PC-3 (cell line): ENCODE measurements at regions not wholly inside any gene's neighbourhood (a gene's known extent, or its start where the extent isn't known, plus 50 kb on each side); places are given as distances from the start of the nearest gene placed in this dataset.
"Not testable (repeated sequence)": the region's sequence is repeated elsewhere in the genome, so short reads cannot be mapped to it uniquely, and the experiment has no call there.

Experiments
- ATAC-seq: fragments of 200-7000 bp; cut with Tn5 transposase; 2 replicates; pipeline ENCODE4 v1.9.1; 2020; ENCODE audit warnings: mild to moderate bottlenecking, moderate library complexity
- BruUV-seq: library from RNA; stranded (reverse); fragments of 400-500 nt; replicated peaks from 2 replicates; lab custom pipeline; 2021; lab: Mats Ljungman, UMichigan
- CTCF ChIA-PET: fragments of 300-600 bp; sonication (Branson Sonifier 250); formaldehyde crosslinking; loops from one replicate; lab custom pipeline; 2022; ENCODE audit warnings: antibody characterized with exemption; lab: Charles Lee
- POLR2A ChIA-PET: fragments of 300-600 bp; sonication (Branson Sonifier 250); formaldehyde crosslinking; loops from one replicate; lab custom pipeline; 2022; ENCODE audit warnings: antibody characterized with exemption; ENCODE audit not compliant: unreplicated experiment; lab: Charles Lee
- DNase-seq: peaks from one replicate; pipeline ENCODE4 v3.0.0-alpha.2; 2015
- H2AFZ ChIP-seq: fragments of 300-600 bp; sonication (generic); 2 replicates; pipeline ENCODE4 v1.6.0; 2016; ENCODE audit warnings: antibody characterized with exemption, low read length
- H3F3A ChIP-seq: fragments of 300-600 bp; sonication (generic); one replicate; pipeline ENCODE4 v1.6.0; 2017; ENCODE audit warnings: antibody characterized with exemption, low read length, control low read depth, mild to moderate bottlenecking; ENCODE audit not compliant: unreplicated experiment
- H3K27ac ChIP-seq: fragments of 300-600 bp; sonication (generic); 2 replicates; pipeline ENCODE4 v1.5.1; 2016; ENCODE audit warnings: mild to moderate bottlenecking, low read length
- H3K27me3 ChIP-seq: fragments of 300-600 bp; sonication (generic); 2 replicates; pipeline ENCODE4 v1.6.1; 2016; ENCODE audit warnings: low read length, mixed read lengths
- H3K36me3 ChIP-seq: fragments of 300-600 bp; sonication (generic); 2 replicates; pipeline ENCODE4 v1.6.1; 2016; ENCODE audit warnings: low read depth, mixed run types, low read length, mixed read lengths
- H3K4me1 ChIP-seq: fragments of 300-600 bp; sonication (generic); 2 replicates; pipeline ENCODE4 v1.5.1; 2016; ENCODE audit warnings: low read length; ENCODE audit not compliant: insufficient read depth
- H3K4me2 ChIP-seq: fragments of 300-600 bp; sonication (generic); 2 replicates; pipeline ENCODE4 v1.6.0; 2016; ENCODE audit warnings: low read length
- H3K4me3 ChIP-seq: fragments of 300-600 bp; sonication (generic); 2 replicates; pipeline ENCODE4 v1.5.1; 2016; ENCODE audit warnings: mild to moderate bottlenecking, low read length, mixed read lengths
- H3K79me2 ChIP-seq: fragments of 300-600 bp; sonication (generic); 2 replicates; pipeline ENCODE4 v1.6.1; 2017; ENCODE audit warnings: low read length, mixed read lengths
- H3K9ac ChIP-seq: fragments of 300-600 bp; sonication (generic); 2 replicates; pipeline ENCODE4 v1.6.0; 2016; ENCODE audit warnings: mild to moderate bottlenecking, low read length
- H3K9me2 ChIP-seq: fragments of 300-600 bp; sonication (generic); replicated peaks from 2 replicates; pipeline ENCODE4 v1.6.1; 2016; ENCODE audit warnings: mixed run types, low read length, mixed read lengths
- H3K9me3 ChIP-seq: fragments of 300-600 bp; sonication (generic); 2 replicates; pipeline ENCODE4 v1.6.1; 2016; ENCODE audit warnings: low read length, mixed read lengths
- H4K20me1 ChIP-seq: fragments of 300-600 bp; sonication (generic); 2 replicates; pipeline ENCODE4 v1.6.1; 2016; ENCODE audit warnings: low read length, mixed read lengths
- intact Hi-C: fragments of 100-400 bp; cut with micrococcal nuclease; formaldehyde crosslinking; loops from 2 replicates; pipeline ENCODE4 v1.9.0; 2023

DNA sequence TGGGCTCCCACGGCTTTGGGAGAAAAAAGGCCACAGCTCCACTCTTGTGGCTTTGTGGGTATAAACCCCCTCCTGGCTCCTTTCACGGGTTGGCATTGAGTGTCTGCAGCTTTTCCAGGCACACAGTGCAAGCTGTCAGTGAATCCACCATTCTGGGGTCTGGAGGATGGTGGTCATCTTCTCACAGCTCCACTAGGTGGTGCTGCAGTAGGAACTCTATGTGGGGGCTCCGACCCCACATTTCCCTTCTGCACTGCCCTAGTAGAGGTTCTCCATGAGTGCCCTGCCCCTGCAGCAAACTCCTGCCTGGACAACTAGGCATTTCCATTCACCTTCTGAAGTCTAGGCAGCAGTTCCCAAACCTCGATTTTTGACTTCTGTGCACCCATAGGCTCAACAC is 104.5 kb downstream of the ART5 start:
- H3K27ac ChIP-seq, H3K4me1 ChIP-seq, ATAC-seq, DNase-seq, H3K9me2 ChIP-seq, CTCF ChIA-PET, H2AFZ ChIP-seq, H3K4me2 ChIP-seq, H3K9me3 ChIP-seq, intact Hi-C loops, POLR2A ChIA-PET, H3K27me3 ChIP-seq, H4K20me1 ChIP-seq, H3K36me3 ChIP-seq, H3K9ac ChIP-seq, H3F3A ChIP-seq, H3K79me2 ChIP-seq, BruUV-seq, H3K4me3 ChIP-seq: not testable (repeated sequence)

DNA sequence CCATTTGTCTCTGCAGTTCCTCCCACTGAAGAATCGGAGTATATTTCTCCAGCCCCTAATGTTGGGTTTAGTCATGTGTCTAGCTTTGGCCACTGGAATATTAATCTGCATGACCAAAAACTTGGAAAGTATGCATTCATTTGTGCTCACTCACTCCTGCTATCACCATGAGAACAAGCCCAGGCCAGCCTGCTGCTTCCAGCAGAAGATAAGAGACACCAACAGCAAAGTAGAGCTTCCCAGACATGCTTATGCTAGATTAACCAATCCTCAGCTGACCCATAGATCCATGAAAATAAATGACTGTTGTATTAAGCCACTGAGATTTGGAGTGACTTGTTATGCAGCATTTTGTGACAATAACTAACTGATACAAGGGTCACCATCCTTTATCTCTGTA is 108.8 kb downstream of the ART5 start:
- POLR2A ChIA-PET, CTCF ChIA-PET, BruUV-seq: not testable (repeated sequence)

DNA sequence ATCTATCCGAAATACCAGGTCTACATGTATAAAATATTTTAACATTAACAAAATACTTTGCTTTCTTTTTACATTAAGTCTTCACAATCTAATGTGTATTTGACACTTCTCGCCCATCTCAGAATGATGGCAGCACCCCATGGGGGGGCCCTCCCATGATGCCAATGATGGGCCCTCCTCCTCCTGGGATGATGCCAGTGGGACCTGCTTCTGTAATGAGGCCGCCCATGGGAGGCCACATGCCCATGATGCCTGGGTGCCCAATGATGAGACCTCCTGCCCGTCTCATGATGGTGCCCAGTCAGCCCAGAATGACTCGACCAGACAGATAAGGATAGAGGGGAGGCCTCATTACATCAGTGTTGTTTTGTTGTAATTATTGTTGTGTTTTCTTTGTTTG is 110.5 kb downstream of the ART5 start:
- H2AFZ ChIP-seq, H3K9me3 ChIP-seq, DNase-seq, H3K9me2 ChIP-seq, H3K4me2 ChIP-seq, BruUV-seq, H3K4me3 ChIP-seq, H4K20me1 ChIP-seq, H3K9ac ChIP-seq, H3K79me2 ChIP-seq, ATAC-seq, H3K27ac ChIP-seq, POLR2A ChIA-PET, H3F3A ChIP-seq, intact Hi-C loops, H3K36me3 ChIP-seq, CTCF ChIA-PET, H3K4me1 ChIP-seq, H3K27me3 ChIP-seq: not testable (repeated sequence)

More for the DNA sequence above, 108.8 kb downstream of the ART5 start:
- intact Hi-C loops, H2AFZ ChIP-seq, ATAC-seq, H3K27ac ChIP-seq, H3K9ac ChIP-seq, H3K4me3 ChIP-seq, H3K4me1 ChIP-seq, H3K9me2 ChIP-seq, DNase-seq, H3K27me3 ChIP-seq, H3K4me2 ChIP-seq, H3F3A ChIP-seq, H4K20me1 ChIP-seq, H3K79me2 ChIP-seq, H3K9me3 ChIP-seq, H3K36me3 ChIP-seq: not testable (repeated sequence)

DNA sequence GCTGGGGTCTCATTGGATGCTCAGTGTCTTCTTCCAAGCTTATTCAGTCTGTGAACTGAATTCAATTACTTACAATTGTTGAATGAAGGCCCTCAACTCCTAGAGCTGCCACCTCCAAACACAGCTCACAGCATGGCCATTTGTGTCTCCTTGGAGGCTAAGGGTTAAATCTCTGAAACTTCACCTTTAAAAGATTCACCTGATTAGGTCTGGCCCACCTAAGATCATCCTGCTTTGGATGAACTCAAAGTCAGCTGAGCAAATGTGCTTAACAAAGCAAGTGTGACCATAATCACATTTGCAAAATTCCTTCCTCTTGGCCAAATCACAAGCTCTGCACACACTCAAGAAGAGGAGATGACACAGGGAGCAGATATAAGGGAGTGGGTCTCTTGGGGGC is 118.2 kb downstream of the ART5 start:
- CTCF ChIA-PET, H3K79me2 ChIP-seq, H3K4me1 ChIP-seq, POLR2A ChIA-PET, H4K20me1 ChIP-seq, H2AFZ ChIP-seq, H3K4me2 ChIP-seq, H3K9me3 ChIP-seq, H3K27ac ChIP-seq, ATAC-seq, H3K9ac ChIP-seq, intact Hi-C loops, H3K27me3 ChIP-seq, BruUV-seq, H3K36me3 ChIP-seq, H3K4me3 ChIP-seq, H3F3A ChIP-seq, H3K9me2 ChIP-seq, DNase-seq: not testable (repeated sequence)

DNA sequence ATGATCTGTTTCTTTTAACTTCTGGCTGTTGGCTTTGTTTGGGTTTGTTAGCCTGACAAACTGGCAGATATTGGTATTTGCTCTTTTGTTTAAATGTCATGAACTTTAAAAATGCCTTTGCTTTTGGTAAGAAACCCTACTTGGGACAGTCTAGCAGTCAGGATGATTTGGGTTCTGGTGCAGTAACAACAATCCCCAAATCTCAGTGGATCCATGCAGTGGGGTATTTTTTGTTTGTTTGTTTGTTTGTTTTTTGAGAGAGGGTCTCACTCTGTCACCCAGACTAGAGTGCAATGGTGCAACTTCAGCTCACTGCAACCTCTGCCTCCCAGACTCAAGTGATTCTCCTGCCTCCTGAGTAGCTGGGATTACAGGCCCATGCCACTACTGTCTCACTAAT is 120.9 kb downstream of the ART5 start:
- ATAC-seq, intact Hi-C loops, H3K9me3 ChIP-seq, BruUV-seq, H3K4me1 ChIP-seq, H4K20me1 ChIP-seq, H3K36me3 ChIP-seq, H3K9ac ChIP-seq, H2AFZ ChIP-seq, H3K4me3 ChIP-seq, H3K4me2 ChIP-seq, POLR2A ChIA-PET, H3K27ac ChIP-seq, H3F3A ChIP-seq, CTCF ChIA-PET, H3K27me3 ChIP-seq, H3K9me2 ChIP-seq, DNase-seq, H3K79me2 ChIP-seq: not testable (repeated sequence)

DNA sequence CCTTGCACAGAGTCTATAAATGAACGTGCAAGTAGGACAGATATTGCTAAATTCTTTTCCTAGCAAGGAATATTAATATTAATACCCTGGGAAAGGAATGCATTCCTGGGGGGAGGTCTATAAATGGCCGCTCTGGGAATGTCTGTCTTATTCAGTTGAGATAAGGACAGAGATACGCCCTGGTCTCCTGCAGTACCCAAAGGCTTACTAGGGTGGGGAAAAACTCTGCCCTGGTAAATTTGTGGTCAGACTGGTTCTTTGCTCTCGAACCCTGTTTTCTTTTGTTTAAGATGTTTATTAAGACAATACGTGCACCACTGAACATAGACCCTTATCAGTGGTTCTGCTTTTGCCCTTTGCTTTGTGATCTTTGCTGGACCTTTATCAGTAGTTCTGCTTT is 122.0 kb downstream of the ART5 start:
- H3K4me1 ChIP-seq, intact Hi-C loops, H4K20me1 ChIP-seq, H3K27ac ChIP-seq, H3K9ac ChIP-seq, H3K4me2 ChIP-seq, H3K9me2 ChIP-seq, CTCF ChIA-PET, H3K36me3 ChIP-seq, H3K79me2 ChIP-seq, H3K4me3 ChIP-seq, H3K27me3 ChIP-seq, DNase-seq, H2AFZ ChIP-seq, H3K9me3 ChIP-seq, ATAC-seq, POLR2A ChIA-PET, BruUV-seq, H3F3A ChIP-seq: not testable (repeated sequence)

DNA sequence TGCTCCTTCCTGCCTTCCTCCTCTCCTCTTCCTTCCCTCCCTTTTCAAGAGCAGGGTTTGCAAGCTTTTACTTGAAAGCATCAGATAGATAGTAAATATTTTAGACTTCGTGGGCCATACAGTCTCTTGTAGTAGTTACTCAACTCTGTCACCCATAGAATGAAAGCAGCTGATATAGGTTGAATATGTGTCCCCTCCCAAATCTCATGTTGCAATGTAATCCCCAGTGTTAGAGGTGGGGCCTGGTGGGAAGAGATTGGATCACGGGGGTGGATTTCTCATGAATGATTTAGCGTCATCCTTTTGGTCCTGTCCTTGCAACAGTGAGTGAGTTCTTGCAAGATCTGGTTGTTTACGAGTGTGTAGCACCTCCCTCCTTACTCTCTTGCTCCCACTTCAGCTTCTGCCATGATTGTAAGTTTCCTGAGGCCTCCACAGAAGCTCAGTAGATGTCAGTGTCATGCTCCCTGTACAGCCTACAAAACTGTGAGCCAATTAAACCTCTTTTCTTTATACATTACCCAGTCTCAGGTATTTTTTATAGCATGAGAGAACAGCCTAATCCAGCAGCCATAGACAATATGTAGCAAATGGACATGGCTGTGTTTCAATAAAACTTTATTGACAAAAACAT is 124.7 kb downstream of the ART5 start:
- BruUV-seq = not testable (repeated sequence)

More for the DNA sequence above, 124.7 kb downstream of the ART5 start:
- ATAC-seq, CTCF ChIA-PET, H3K36me3 ChIP-seq, H3F3A ChIP-seq, H3K4me1 ChIP-seq, H3K9me3 ChIP-seq, H3K27me3 ChIP-seq, POLR2A ChIA-PET, H3K4me3 ChIP-seq, H3K79me2 ChIP-seq, H3K27ac ChIP-seq, intact Hi-C loops, H3K9me2 ChIP-seq, H4K20me1 ChIP-seq, DNase-seq, H2AFZ ChIP-seq, H3K9ac ChIP-seq, H3K4me2 ChIP-seq: not testable (repeated sequence)
